Epithelial cell of proximal tubule (primary cell): ENCODE measurements at regions not wholly inside any gene's neighbourhood (a gene's known extent, or its start where the extent isn't known, plus 50 kb on each side); places are given as distances from the start of the nearest gene placed in this dataset.

Experiments used
- DNase-seq: peaks from one replicate; pipeline ENCODE4 v3.0.0-alpha.2; 2011; ENCODE audit warnings: low read depth
- H3K4me3 ChIP-seq: 2 replicates; pipeline ENCODE4 v1.5.1; 2011; ENCODE audit warnings: low read depth, mild to moderate bottlenecking, low read length
- CTCF ChIP-seq: conservative IDR thresholded peaks from 2 replicates; pipeline ENCODE4 v1.5.1; 2012; ENCODE audit warnings: low read depth, mild to moderate bottlenecking, low read length

- no peak for DNase-seq
- TF ChIP-seq CTCF, result no peak
- H3K4me3 ChIP-seq, result no peak overlapping the region
Observed at GRCh38 chr6:133629970-133630369, 258.9 kb upstream of the TCF21 start.

- TF ChIP-seq CTCF, result no peak
- no peak for DNase-seq
Observed at GRCh38 chr6:133630651-133631050, 258.3 kb upstream of the TCF21 start.

GRCh38 chr6:133631421-133631820 is 257.5 kb upstream of the TCF21 start:
- no peak overlapping the region for H3K4me3 ChIP-seq
- no peak for DNase-seq
- TF ChIP-seq CTCF, result peak; percentile 17

More at GRCh38 chr6:133630651-133631050, 258.3 kb upstream of the TCF21 start:
- no peak overlapping the region for H3K4me3 ChIP-seq

DNA sequence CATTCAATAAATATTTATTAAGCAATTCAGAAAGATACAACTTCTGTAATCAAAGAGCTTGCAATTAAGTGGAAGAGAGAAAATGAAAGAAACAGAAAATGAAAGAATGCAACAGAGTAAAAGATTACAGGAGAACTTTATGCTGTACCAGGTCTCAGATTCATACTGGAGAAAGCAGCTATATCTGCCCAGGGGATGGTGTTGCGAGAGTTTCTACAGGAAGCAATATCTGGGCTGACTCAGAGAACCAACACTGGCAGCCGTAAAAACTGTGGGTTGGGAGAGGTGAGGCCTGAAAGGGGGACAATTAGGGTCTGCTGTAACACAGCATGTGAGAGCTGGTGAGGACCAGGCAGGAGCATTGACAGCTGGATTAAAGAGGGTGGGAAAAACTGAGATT is 256.7 kb upstream of the TCF21 start:
- H3K4me3 ChIP-seq, result no peak overlapping the region
- TF ChIP-seq CTCF, result no peak
- no peak for DNase-seq

GRCh38 chr6:133632906-133633305 is 256.0 kb upstream of the TCF21 start:
- no peak for TF ChIP-seq CTCF
- no peak for DNase-seq
- H3K4me3 ChIP-seq, result no peak overlapping the region

- TF ChIP-seq CTCF, result no peak
- no peak for DNase-seq
- H3K4me3 ChIP-seq, result no peak overlapping the region
Observed at GRCh38 chr6:133634474-133634873, 254.4 kb upstream of the TCF21 start.

GRCh38 chr6:133635447-133635846 is 253.5 kb upstream of the TCF21 start:
- H3K4me3 ChIP-seq, result no peak overlapping the region
- no peak for TF ChIP-seq CTCF
- DNase-seq, result no peak
